H9 (cell line): ENCODE measurements at regions not wholly inside any gene's neighbourhood (a gene's known extent, or its start where the extent isn't known, plus 50 kb on each side); places are given as distances from the start of the nearest gene placed in this dataset.

Source experiments
- DNase-seq: peaks from one replicate; pipeline ENCODE4 v3.0.0-alpha.2; 2017
- H2AFZ ChIP-seq: one replicate; pipeline ENCODE4 v1.6.1; 2013; ENCODE audit warnings: mild to moderate bottlenecking, low read length, control low read depth, moderate library complexity
- H2AK5ac ChIP-seq: 2 replicates; pipeline ENCODE4 v1.6.1; 2013; ENCODE audit warnings: low read length, control low read depth, mixed read lengths; ENCODE audit not compliant: insufficient read length
- H2BK120ac ChIP-seq: one replicate; pipeline ENCODE4 v1.6.1; 2013; ENCODE audit warnings: low read depth, mild to moderate bottlenecking, low read length, control low read depth, inconsistent platforms; ENCODE audit not compliant: poor library complexity, severe bottlenecking
- H2BK12ac ChIP-seq: 2 replicates; pipeline ENCODE4 v1.6.1; 2013; ENCODE audit warnings: low read length, control low read depth, mixed read lengths, low read depth; ENCODE audit not compliant: insufficient read length
- H2BK15ac ChIP-seq: 2 replicates; pipeline ENCODE4 v1.6.1; 2013; ENCODE audit warnings: low read depth, low read length, control low read depth
- H2BK20ac ChIP-seq: one replicate; pipeline ENCODE4 v1.6.1; 2013; ENCODE audit warnings: low read depth, mild to moderate bottlenecking, low read length, control low read depth, inconsistent platforms; ENCODE audit not compliant: poor library complexity, severe bottlenecking
- H2BK5ac ChIP-seq: 2 replicates; pipeline ENCODE4 v1.6.1; 2013; ENCODE audit warnings: low read length, control low read depth, mixed read lengths; ENCODE audit not compliant: insufficient read length
- H3K14ac ChIP-seq: 2 replicates; pipeline ENCODE4 v1.6.1; 2013; ENCODE audit warnings: low read length, control low read depth; ENCODE audit not compliant: insufficient read depth
- H3K18ac ChIP-seq: 2 replicates; pipeline ENCODE4 v1.6.1; 2013; ENCODE audit warnings: low read depth, mild to moderate bottlenecking, mixed read lengths, low read length, control low read depth; ENCODE audit not compliant: insufficient read length
- H3K23ac ChIP-seq: 2 replicates; pipeline ENCODE4 v1.6.1; 2013; ENCODE audit warnings: low read length, control low read depth, mixed read lengths, low read depth; ENCODE audit not compliant: insufficient read length
- H3K23me2 ChIP-seq: 2 replicates; pipeline ENCODE4 v1.6.1; 2013; ENCODE audit warnings: low read depth, mild to moderate bottlenecking, mixed read lengths, low read length, control low read depth; ENCODE audit not compliant: insufficient read length, poor library complexity, severe bottlenecking
- H3K27ac ChIP-seq: 2 replicates; pipeline ENCODE4 v1.5.1; 2013; ENCODE audit warnings: low read length, control low read depth, mixed read lengths, low read depth; ENCODE audit not compliant: insufficient read length
- H3K27me3 ChIP-seq: 2 replicates; pipeline ENCODE4 v1.6.1; 2013; ENCODE audit warnings: low read length, control low read depth, inconsistent platforms; ENCODE audit not compliant: insufficient read depth
- H3K4ac ChIP-seq: 2 replicates; pipeline ENCODE4 v1.6.1; 2013; ENCODE audit warnings: low read depth, mild to moderate bottlenecking, control low read depth, inconsistent platforms, low read length, moderate library complexity
- H3K4me1 ChIP-seq: 2 replicates; pipeline ENCODE4 v1.6.1; 2013; ENCODE audit warnings: low read length, control low read depth, inconsistent platforms; ENCODE audit not compliant: insufficient read depth
- H3K4me2 ChIP-seq: 2 replicates; pipeline ENCODE4 v1.6.1; 2013; ENCODE audit warnings: low read length, control low read depth, mixed read lengths; ENCODE audit not compliant: insufficient read length, insufficient read depth
- H3K56ac ChIP-seq: 2 replicates; pipeline ENCODE4 v1.6.1; 2013; ENCODE audit warnings: low read depth, mild to moderate bottlenecking, mixed read lengths, low read length, control low read depth; ENCODE audit not compliant: insufficient read length
- H3K79me1 ChIP-seq: 2 replicates; pipeline ENCODE4 v1.6.1; 2013; ENCODE audit warnings: low read depth, mild to moderate bottlenecking, moderate library complexity, low read length, control low read depth, inconsistent platforms; ENCODE audit not compliant: insufficient read depth, poor library complexity, severe bottlenecking
- H3K79me2 ChIP-seq: 2 replicates; pipeline ENCODE4 v1.6.1; 2013; ENCODE audit warnings: low read length, control low read depth, inconsistent platforms; ENCODE audit not compliant: insufficient read depth
- H3K9ac ChIP-seq: 2 replicates; pipeline ENCODE4 v1.6.1; 2013; ENCODE audit warnings: low read length, control low read depth, mixed read lengths; ENCODE audit not compliant: insufficient read length; ENCODE audit errors: extremely low read depth
- H3K9me3 ChIP-seq: one replicate; pipeline ENCODE4 v1.6.1; 2013; ENCODE audit warnings: low read depth, low read length, inconsistent platforms; ENCODE audit not compliant: control insufficient read depth
- H3T11ph ChIP-seq: one replicate; pipeline ENCODE4 v1.6.1; 2013; ENCODE audit warnings: mild to moderate bottlenecking, low read length, control low read depth, inconsistent platforms
- H4K20me1 ChIP-seq: one replicate; pipeline ENCODE4 v1.6.1; 2013; ENCODE audit not compliant: control insufficient read depth, insufficient read length, insufficient read depth
- H4K5ac ChIP-seq: 2 replicates; pipeline ENCODE4 v1.6.1; 2013; ENCODE audit warnings: low read depth, mild to moderate bottlenecking, mixed read lengths, low read length, control low read depth; ENCODE audit not compliant: insufficient read length
- H4K8ac ChIP-seq: replicated peaks from 2 replicates; pipeline ENCODE4 v1.6.1; 2013; ENCODE audit warnings: low read length, control low read depth, mixed read lengths, low read depth; ENCODE audit not compliant: insufficient read length
- H4K91ac ChIP-seq: 2 replicates; pipeline ENCODE4 v1.6.1; 2013; ENCODE audit warnings: low read depth, mild to moderate bottlenecking, moderate library complexity, mixed read lengths, low read length, control low read depth; ENCODE audit not compliant: insufficient read length
- H3K27ac Mint-ChIP-seq, 3 experiments: 2 replicates in 2 of 3; 3 replicates in 1 of 3; pipeline ENCODE4 v1.8.0; 2020 to 2021; ENCODE audit warnings: mixed read lengths in 3 of 3, mild to moderate bottlenecking in 1 of 3, moderate library complexity in 1 of 3
- H3K27me3 Mint-ChIP-seq: 2 replicates; pipeline ENCODE4 v1.8.0; 2021; ENCODE audit warnings: low read depth, mild to moderate bottlenecking, moderate library complexity, mixed read lengths
- H3K36me3 Mint-ChIP-seq, 3 experiments: 2 replicates in 2 of 3; 3 replicates in 1 of 3; pipeline ENCODE4 v1.8.0; 2020 to 2021; ENCODE audit warnings: low read depth in 3 of 3, mixed read lengths in 3 of 3; ENCODE audit not compliant: insufficient read depth in 1 of 3
- H3K4me1 Mint-ChIP-seq, 2 experiments: 2 replicates each; pipeline ENCODE4 v1.8.0; 2020; ENCODE audit warnings: mixed read lengths in 2 of 2
- H3K4me3 Mint-ChIP-seq, 2 experiments: 2 replicates in 1 of 2; 3 replicates in 1 of 2; pipeline ENCODE4 v1.8.0; 2020 to 2021; ENCODE audit warnings: mild to moderate bottlenecking in 2 of 2, mixed read lengths in 2 of 2, moderate library complexity in 1 of 2
- H3K9me3 Mint-ChIP-seq, 2 experiments: 2 replicates in 1 of 2; 3 replicates in 1 of 2; pipeline ENCODE4 v1.8.0; 2020; ENCODE audit warnings: mild to moderate bottlenecking in 2 of 2, mixed read lengths in 2 of 2, moderate library complexity in 1 of 2
- WGBS: extraction: QIAGEN DNeasy Blood & Tissue Kit; methylation state at CpG from one replicate; pipeline ENCODE4 v1.1.7; 2013; ENCODE audit warnings: missing lambda C conversion rate, low lambda C conversion rate, mixed read lengths; ENCODE audit not compliant: insufficient read length; ENCODE audit errors: extremely low coverage; 5-methylcytosine and 5-hydroxymethylcytosine counted together
- TF ChIP-seq, protein P1 (sequence below): fragments of 200-600 bp; sonication (generic); conservative IDR thresholded peaks from 3 replicates; pipeline ENCODE4 v1.8.0; 2021; ENCODE audit warnings: antibody characterized with exemption, mild to moderate bottlenecking

DNA sequence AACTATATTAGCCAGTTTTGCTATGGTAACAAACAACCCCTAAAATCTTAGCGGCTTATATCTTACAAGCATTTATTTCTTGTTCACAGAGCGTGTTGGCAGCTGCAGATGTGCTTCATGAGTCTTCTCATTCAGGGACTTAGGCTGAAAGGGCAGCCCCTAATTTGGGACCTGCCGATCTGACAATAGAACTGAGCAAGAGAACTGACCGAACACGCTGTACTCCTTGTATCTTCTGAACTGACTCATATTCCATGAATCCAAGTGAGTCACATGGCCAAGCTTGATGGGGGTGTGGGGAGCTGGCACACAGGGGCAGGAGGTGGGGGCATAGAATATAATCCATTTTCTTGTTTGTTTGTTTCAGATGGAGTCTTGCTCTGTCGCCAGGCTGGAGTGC is 481.7 kb upstream of the CADM1 start:
- no peak overlapping the region for H3T11ph ChIP-seq
- no peak overlapping the region for H3K23ac ChIP-seq
- no peaks in the 10 kb centered on the region for H3K9me3 ChIP-seq
- H2AK5ac ChIP-seq: no peak overlapping the region
- H3K14ac ChIP-seq: no peak overlapping the region
- H3K4me1 Mint-ChIP-seq: peaks cover 11 to 16% of the 10 kb centered on the region in 2 experiments
- no peak overlapping the region for H3K9ac ChIP-seq
- TF ChIP-seq, protein P1, sequence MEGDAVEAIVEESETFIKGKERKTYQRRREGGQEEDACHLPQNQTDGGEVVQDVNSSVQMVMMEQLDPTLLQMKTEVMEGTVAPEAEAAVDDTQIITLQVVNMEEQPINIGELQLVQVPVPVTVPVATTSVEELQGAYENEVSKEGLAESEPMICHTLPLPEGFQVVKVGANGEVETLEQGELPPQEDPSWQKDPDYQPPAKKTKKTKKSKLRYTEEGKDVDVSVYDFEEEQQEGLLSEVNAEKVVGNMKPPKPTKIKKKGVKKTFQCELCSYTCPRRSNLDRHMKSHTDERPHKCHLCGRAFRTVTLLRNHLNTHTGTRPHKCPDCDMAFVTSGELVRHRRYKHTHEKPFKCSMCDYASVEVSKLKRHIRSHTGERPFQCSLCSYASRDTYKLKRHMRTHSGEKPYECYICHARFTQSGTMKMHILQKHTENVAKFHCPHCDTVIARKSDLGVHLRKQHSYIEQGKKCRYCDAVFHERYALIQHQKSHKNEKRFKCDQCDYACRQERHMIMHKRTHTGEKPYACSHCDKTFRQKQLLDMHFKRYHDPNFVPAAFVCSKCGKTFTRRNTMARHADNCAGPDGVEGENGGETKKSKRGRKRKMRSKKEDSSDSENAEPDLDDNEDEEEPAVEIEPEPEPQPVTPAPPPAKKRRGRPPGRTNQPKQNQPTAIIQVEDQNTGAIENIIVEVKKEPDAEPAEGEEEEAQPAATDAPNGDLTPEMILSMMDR: no peak
- H3K23me2 ChIP-seq: no peaks in the 10 kb centered on the region
- no peak overlapping the region for H2BK15ac ChIP-seq
- no peaks in the 10 kb centered on the region for H3K79me1 ChIP-seq
- WGBS: no CpG with 5 or more reads among the region's 6 CpGs
- H3K18ac ChIP-seq: no peak overlapping the region
- H2BK20ac ChIP-seq: no peak overlapping the region
- no peak overlapping the region for H3K4me2 ChIP-seq
- H2BK5ac ChIP-seq: no peak overlapping the region
- no peak overlapping the region for H3K27ac Mint-ChIP-seq
- H4K20me1 ChIP-seq: no peaks in the 10 kb centered on the region
- no peaks in the 10 kb centered on the region for H3K79me2 ChIP-seq
- H4K8ac ChIP-seq: no peak overlapping the region
- no peak overlapping the region for H2BK12ac ChIP-seq
- no peaks in the 10 kb centered on the region for H3K27me3 ChIP-seq
- no peak overlapping the region for H4K91ac ChIP-seq
- H3K4ac ChIP-seq: no peak overlapping the region
- H3K4me1 ChIP-seq: no peaks in the 10 kb centered on the region
- no peak overlapping the region for H2AFZ ChIP-seq
- no peak overlapping the region for H3K27ac ChIP-seq
- H4K5ac ChIP-seq: no peak overlapping the region
- H3K4me3 Mint-ChIP-seq: no peak overlapping the region
- H3K36me3 Mint-ChIP-seq: no peaks in the 10 kb centered on the region; a peak in 1 of 7 replicates
- no peaks in the 10 kb centered on the region; a peak in 1 of 5 replicates for H3K9me3 Mint-ChIP-seq
- no peak for DNase-seq
- no peak overlapping the region for H3K56ac ChIP-seq
- peaks cover 58% of the 10 kb centered on the region for H3K27me3 Mint-ChIP-seq
- H2BK120ac ChIP-seq: no peak overlapping the region
